Prostate gland (tissue), 2 donors: ENCODE measurements at regions not wholly inside any gene's neighbourhood (a gene's known extent, or its start where the extent isn't known, plus 50 kb on each side); places are given as distances from the start of the nearest gene placed in this dataset.

ENCODE experiments used
- DNase-seq: peaks from one replicate; pipeline ENCODE4 v3.0.0-alpha.2; 2019; ENCODE audit warnings: low spot score
- H3K27ac ChIP-seq, 2 donors: fragments of 200-600 bp; sonication (generic); 2 replicates each; pipeline ENCODE4 v1.5.1; 2017 to 2019
- H3K27me3 ChIP-seq: fragments of 200-600 bp; sonication (generic); replicated peaks from 2 replicates; pipeline ENCODE4 v1.5.1; 2019; ENCODE audit not compliant: insufficient read depth
- H3K36me3 ChIP-seq, 2 donors: fragments of 200-600 bp; sonication (generic); 1 replicate in 1 of 2; 2 replicates in 1 of 2; pipeline versions ENCODE4 v1.5.1 to v1.8.1; 2017 to 2019
- H3K4me1 ChIP-seq: fragments of 200-600 bp; sonication (generic); replicated peaks from 2 replicates; pipeline ENCODE4 v1.5.1; 2019
- H3K4me3 ChIP-seq, 2 donors: fragments of 200-600 bp; sonication (generic); 2 replicates each; pipeline ENCODE4 v1.5.1; 2017 to 2019
- H3K9me3 ChIP-seq: fragments of 200-600 bp; sonication (generic); 2 replicates; pipeline ENCODE4 v1.5.1; 2017
- POLR2A ChIP-seq: fragments of 450-650 bp; IDR thresholded peaks from one replicate; pipeline ENCODE4 v1.6.1; 2016; ENCODE audit warnings: antibody characterized with exemption, mild to moderate bottlenecking
- POLR2AphosphoS5 ChIP-seq: sonication (generic); formaldehyde crosslinking; IDR thresholded peaks from one replicate; pipeline ENCODE4 v1.6.1; 2017; ENCODE audit warnings: antibody characterized with exemption
- WGBS: methylation state at CpG from one replicate; pipeline ENCODE4 v1.1.5; 2018; 5-methylcytosine and 5-hydroxymethylcytosine counted together
- intact Hi-C: fragments of 100-400 bp; cut with DNase I; formaldehyde crosslinking; loops from one replicate; pipeline ENCODE4 v1.14.2; 2022
- TF ChIP-seq, protein P1 (sequence below), 4 experiments: fragments of 200-600 bp in 2 of 4; fragments of 450-650 bp in 2 of 4; sonication (generic) in 2 of 4; IDR thresholded peaks; 1 replicate in 3 of 4; 2 replicates in 1 of 4; pipeline ENCODE4 v1.5.1; 2016 to 2019; ENCODE audit warnings: antibody characterized with exemption in 4 of 4, mild to moderate bottlenecking in 2 of 4, moderate library complexity in 2 of 4

DNA sequence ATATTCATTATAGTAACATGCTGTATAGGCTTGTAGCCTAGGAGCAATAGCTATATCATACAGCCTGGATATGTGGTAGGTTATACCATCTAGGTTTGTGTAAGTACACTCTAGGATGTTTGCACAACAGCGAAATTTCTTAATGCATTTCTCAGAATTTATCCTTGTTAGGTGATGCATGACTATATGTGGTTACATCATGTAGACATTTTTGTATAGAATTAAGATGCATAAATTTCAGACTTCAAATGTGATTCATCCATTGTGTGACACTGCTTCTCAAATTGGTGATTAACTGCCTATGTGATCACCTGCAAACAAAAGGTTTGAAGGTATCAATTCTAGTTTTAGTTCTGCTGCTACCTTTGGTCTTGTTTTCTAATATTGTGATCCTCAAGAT is 1787.0 kb upstream of the PIK3C3 start:
- intact Hi-C loops, result no loop called here

DNA sequence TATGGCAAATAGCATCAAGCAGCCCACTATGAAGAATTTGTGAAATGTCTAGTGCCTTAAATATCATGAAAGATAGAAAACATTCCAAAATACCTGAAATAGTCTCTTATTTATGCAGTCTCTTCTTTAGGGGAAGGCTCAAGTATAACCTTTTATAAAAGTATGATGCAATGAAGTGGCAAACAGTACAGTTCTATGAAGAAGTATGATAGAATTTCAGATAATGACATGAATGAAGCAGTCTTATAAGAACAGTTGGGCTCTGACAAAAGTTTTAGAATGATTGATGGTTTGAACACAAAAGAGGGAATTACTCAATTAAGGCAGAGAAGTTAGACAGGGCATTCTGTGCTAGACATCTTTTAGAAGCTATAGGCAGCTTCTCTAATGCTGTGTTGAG is 1791.8 kb upstream of the PIK3C3 start:
- Histone ChIP-seq H3K36me3 (no peaks in the 10 kb centered on the region), H3K9me3 (no peaks in the 10 kb centered on the region), H3K27ac (no peak overlapping the region), H3K27me3 (no peaks in the 10 kb centered on the region), H3K4me1 (no peaks in the 10 kb centered on the region), H3K4me3 (no peak overlapping the region)
- no peak for DNase-seq
- intact Hi-C loops, result no loop called here
- TF ChIP-seq, protein P1, sequence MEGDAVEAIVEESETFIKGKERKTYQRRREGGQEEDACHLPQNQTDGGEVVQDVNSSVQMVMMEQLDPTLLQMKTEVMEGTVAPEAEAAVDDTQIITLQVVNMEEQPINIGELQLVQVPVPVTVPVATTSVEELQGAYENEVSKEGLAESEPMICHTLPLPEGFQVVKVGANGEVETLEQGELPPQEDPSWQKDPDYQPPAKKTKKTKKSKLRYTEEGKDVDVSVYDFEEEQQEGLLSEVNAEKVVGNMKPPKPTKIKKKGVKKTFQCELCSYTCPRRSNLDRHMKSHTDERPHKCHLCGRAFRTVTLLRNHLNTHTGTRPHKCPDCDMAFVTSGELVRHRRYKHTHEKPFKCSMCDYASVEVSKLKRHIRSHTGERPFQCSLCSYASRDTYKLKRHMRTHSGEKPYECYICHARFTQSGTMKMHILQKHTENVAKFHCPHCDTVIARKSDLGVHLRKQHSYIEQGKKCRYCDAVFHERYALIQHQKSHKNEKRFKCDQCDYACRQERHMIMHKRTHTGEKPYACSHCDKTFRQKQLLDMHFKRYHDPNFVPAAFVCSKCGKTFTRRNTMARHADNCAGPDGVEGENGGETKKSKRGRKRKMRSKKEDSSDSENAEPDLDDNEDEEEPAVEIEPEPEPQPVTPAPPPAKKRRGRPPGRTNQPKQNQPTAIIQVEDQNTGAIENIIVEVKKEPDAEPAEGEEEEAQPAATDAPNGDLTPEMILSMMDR (IDR thresholded peaks at IDR 0.05), result no peak

More for the DNA sequence above, 1787.0 kb upstream of the PIK3C3 start:
- H3K27me3 ChIP-seq, result no peaks in the 10 kb centered on the region
- no peak overlapping the region for H3K27ac ChIP-seq
- no peaks in the 10 kb centered on the region for H3K9me3 ChIP-seq
- TF ChIP-seq POLR2A, result no peak
- no peak for TF ChIP-seq POLR2AphosphoS5
- TF ChIP-seq, protein P1 (IDR thresholded peaks at IDR 0.05), result no peak
- no peaks in the 10 kb centered on the region for H3K4me1 ChIP-seq
- H3K4me3 ChIP-seq, result no peak overlapping the region
- no peak for DNase-seq
- 93% methylated on average over 1 of the region's 1 CpG for WGBS
- no peaks in the 10 kb centered on the region for H3K36me3 ChIP-seq

DNA sequence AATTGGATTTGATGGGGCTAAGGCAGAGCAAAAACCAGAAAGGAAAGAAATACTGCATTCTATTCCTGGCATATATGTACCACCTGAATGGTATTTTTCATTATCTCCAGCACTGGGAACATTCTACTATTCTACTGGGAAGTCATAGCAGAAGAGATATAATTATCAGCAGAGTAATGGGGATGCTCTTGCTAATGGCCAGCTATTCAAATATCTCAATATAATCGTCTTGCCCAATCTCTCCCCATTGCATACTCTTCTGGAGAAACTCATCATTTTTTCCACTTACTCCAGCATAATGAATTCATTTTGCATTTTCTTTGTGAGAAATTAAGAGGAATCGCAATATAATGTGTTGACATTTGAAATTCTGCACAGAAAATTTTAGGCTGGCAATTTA is 1794.7 kb upstream of the PIK3C3 start:
- TF ChIP-seq, protein P1 (IDR thresholded peaks at IDR 0.05), result no peak
- TF ChIP-seq POLR2AphosphoS5 (no peak), POLR2A (no peak)
- H3K36me3 ChIP-seq, result no peaks in the 10 kb centered on the region
- H3K27ac ChIP-seq, result no peak overlapping the region
- no peaks in the 10 kb centered on the region for H3K27me3 ChIP-seq
- 89% methylated on average over 2 of the region's 2 CpGs for WGBS
- H3K4me3 ChIP-seq, result no peak overlapping the region
- no peaks in the 10 kb centered on the region for H3K9me3 ChIP-seq
- no peak for DNase-seq
- no peaks in the 10 kb centered on the region for H3K4me1 ChIP-seq
- intact Hi-C loops, result no loop called here

DNA sequence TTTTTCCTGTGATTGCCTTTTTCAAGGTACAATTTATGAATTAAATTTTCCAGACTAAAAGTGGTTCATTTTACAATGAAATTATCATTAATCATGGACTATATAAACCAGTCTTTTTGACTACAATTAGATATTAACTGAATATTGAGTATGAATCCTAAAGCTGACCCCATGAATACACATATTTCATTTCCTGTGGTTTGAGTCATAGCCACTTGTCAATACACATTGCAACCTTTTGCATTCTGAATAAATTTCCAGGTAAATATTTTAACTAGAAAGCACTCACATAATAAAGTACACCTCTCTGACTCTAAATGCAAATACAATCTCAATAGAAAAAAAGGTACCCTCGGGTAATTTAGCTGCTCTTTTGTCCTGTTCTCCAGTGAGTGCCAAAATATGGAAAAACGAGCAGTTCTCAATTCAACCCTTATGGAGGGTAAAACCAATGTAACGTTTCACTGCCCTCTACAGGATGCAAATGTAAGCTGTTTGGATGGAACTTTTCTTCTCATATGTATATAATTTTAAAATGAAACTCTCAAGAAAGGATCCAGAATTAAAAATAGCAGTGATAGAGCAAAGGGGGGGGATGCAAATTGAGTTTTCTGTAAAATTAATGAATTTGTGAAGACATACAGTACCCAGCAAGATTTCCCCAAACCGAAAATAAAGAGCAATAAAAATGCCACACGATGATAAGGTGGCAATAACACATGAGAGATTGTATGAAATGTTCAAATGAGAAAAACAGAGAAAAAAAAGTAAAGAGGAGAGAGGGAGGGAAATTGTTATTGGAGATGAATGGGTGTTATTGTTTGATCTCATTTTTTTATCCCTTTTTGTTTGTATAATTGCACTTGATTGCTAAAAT is 1795.7 kb upstream of the PIK3C3 start:
- Histone ChIP-seq H3K27ac (no peak overlapping the region), H3K36me3 (no peaks in the 10 kb centered on the region), H3K9me3 (no peaks in the 10 kb centered on the region), H3K4me3 (no peak overlapping the region), H3K27me3 (no peaks in the 10 kb centered on the region), H3K4me1 (no peaks in the 10 kb centered on the region)
- intact Hi-C loops, result no loop called here
- WGBS, result 11% methylated on average over 5 of the region's 5 CpGs
- DNase-seq, result no peak
- no peak for TF ChIP-seq POLR2AphosphoS5
- TF ChIP-seq, protein P1 (IDR thresholded peaks at IDR 0.05), result peak; percentile 20 to 47 (median 40)

DNA sequence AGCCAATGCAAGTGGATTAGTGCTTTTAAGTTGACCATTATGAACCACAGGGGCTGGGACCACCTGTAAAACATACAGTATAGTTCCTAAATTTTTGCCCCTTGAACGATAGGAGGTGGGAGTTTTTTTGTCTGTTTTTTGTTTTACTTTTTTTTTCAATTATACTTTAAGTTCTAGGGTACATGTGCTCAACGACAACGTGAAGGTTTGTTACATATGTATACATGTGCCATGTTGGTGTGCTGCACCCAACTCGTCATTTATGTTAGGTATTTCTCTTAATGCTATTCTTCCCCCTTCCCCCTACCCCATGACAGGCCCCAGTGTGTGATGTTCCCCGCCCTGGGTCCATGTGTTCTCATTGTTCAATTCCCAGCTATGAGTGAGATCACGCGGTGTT is 1797.9 kb upstream of the PIK3C3 start:
- H3K27ac ChIP-seq, result no peak overlapping the region
- intact Hi-C loops, result no loop called here
- TF ChIP-seq, protein P1 (IDR thresholded peaks at IDR 0.05), result no peak
- TF ChIP-seq POLR2AphosphoS5 (no peak), POLR2A (no peak)
- H3K27me3 ChIP-seq, result no peaks in the 10 kb centered on the region
- DNase-seq, result no peak
- WGBS, result 98% methylated on average over 7 of the region's 7 CpGs
- no peak overlapping the region for H3K4me3 ChIP-seq
- no peaks in the 10 kb centered on the region for H3K36me3 ChIP-seq
- H3K9me3 ChIP-seq, result no peaks in the 10 kb centered on the region
- no peaks in the 10 kb centered on the region for H3K4me1 ChIP-seq
